Ovary (tissue), 7 donors: ENCODE measurements at regions not wholly inside any gene's neighbourhood (a gene's known extent, or its start where the extent isn't known, plus 50 kb on each side); places are given as distances from the start of the nearest gene placed in this dataset.

Source experiments
- DNase-seq, 5 donors: peaks; one replicate each; pipeline ENCODE4 v3.0.0-alpha.2; 2019 to 2020
- H3K27ac ChIP-seq, 2 donors: fragments of 200-600 bp; one replicate each; pipeline versions ENCODE4 v1.5.1 to v1.8.0; 2019 to 2022
- H3K27me3 ChIP-seq: fragments of 200-600 bp; one replicate; pipeline ENCODE4 v1.8.0; 2022
- H3K36me3 ChIP-seq: fragments of 200-600 bp; sonication (generic); one replicate; pipeline ENCODE4 v1.5.1; 2019
- H3K4me1 ChIP-seq: one replicate; pipeline ENCODE4 v1.8.1; 2013; ENCODE audit warnings: mild to moderate bottlenecking, moderate library complexity; ENCODE audit not compliant: insufficient read depth
- H3K4me3 ChIP-seq: fragments of 200-600 bp; sonication (generic); one replicate; pipeline ENCODE4 v1.5.1; 2017
- H3K9me3 ChIP-seq, 2 donors: fragments of 200-600 bp in 1 of 2; sonication (generic) in 1 of 2; one replicate each; pipeline versions ENCODE4 v1.5.1 to v1.8.1; 2013 to 2019; ENCODE audit warnings: mild to moderate bottlenecking in 1 of 2, moderate library complexity in 1 of 2
- CTCF ChIP-seq, 3 donors: fragments of 450-650 bp in 2 of 3; fragments of 200-600 bp in 1 of 3; IDR thresholded peaks; one replicate each; pipeline versions ENCODE4 v1.5.1 to v1.8.0; 2016 to 2022; ENCODE audit warnings: antibody characterized with exemption in 3 of 3, mild to moderate bottlenecking in 1 of 3
- EP300 ChIP-seq: sonication (generic); formaldehyde crosslinking; IDR thresholded peaks from one replicate; pipeline ENCODE4 v1.6.1; 2017; ENCODE audit warnings: antibody characterized with exemption
- POLR2A ChIP-seq: fragments of 450-650 bp; IDR thresholded peaks from one replicate; pipeline ENCODE4 v1.6.1; 2017; ENCODE audit warnings: antibody characterized with exemption, mild to moderate bottlenecking, moderate library complexity
- WGBS, 3 donors: extraction: QIAGEN DNeasy Blood & Tissue Kit in 1 of 3; methylation state at CpG; one replicate each; pipeline versions ENCODE4 v1.1.5 to v1.1.7; 2013 to 2017; 5-methylcytosine and 5-hydroxymethylcytosine counted together
- intact Hi-C, 4 donors: fragments of 100-400 bp; cut with DNase I; formaldehyde crosslinking; loops; one replicate each; pipeline versions ENCODE4 v1.11.0 to v1.15.1; 2022 to 2023
- donor health status: DM: no; HTN: no; CAD: no; lungs with moderate emphysema.
- donor health status: DM: no; HTN: no; CAD: no.
- donor health status: Bipolar disorder and iron deficiency.
- donor health status: DM: no; HTN: no; CAD: no.
- donor health status: DM: yes; HTN: yes; CAD: no.

GRCh38 chr4:142925161-142925560, 79.1 kb upstream of the INPP4B start:
- Histone ChIP-seq H3K27ac (no peak overlapping the region), H3K36me3 (no peaks in the 10 kb centered on the region), H3K4me1 (peaks cover 5% of the 10 kb centered on the region), H3K27me3 (no peaks in the 10 kb centered on the region), H3K9me3 (no peaks in the 10 kb centered on the region), H3K4me3 (no peak overlapping the region)
- no peak for TF ChIP-seq CTCF (IDR thresholded peaks at IDR 0.05)
- TF ChIP-seq EP300, result no peak
- TF ChIP-seq POLR2A, result no peak
- intact Hi-C loops, result no loop called here
- DNase-seq, result no peak
- WGBS, 3 donors, result 5 to 9% (median 7%) methylated on average over 1 of the region's 1 CpG

- Histone ChIP-seq H3K27me3 (no peaks in the 10 kb centered on the region), H3K4me3 (no peak overlapping the region), H3K36me3 (no peaks in the 10 kb centered on the region), H3K4me1 (peaks cover 5% of the 10 kb centered on the region), H3K9me3 (no peaks in the 10 kb centered on the region), H3K27ac (no peak overlapping the region)
- intact Hi-C loops, result no loop called here
- TF ChIP-seq EP300, result no peak
- no peak for TF ChIP-seq CTCF (IDR thresholded peaks at IDR 0.05)
- no peak for TF ChIP-seq POLR2A
- DNase-seq, result no peak
- WGBS, 3 donors, result 29 to 64% (median 61%) methylated on average over 1 of the region's 1 CpG
Measured at GRCh38 chr4:142927721-142928120, 81.6 kb upstream of the INPP4B start.

GRCh38 chr4:142929526-142929925, 83.4 kb upstream of the INPP4B start:
- TF ChIP-seq POLR2A, result no peak
- no peak for TF ChIP-seq EP300
- TF ChIP-seq CTCF (IDR thresholded peaks at IDR 0.05), result no peak
- no peaks in the 10 kb centered on the region for H3K36me3 ChIP-seq
- H3K27ac ChIP-seq, result no peak overlapping the region
- whole genome bisulfite sequencing, 3 donors, result 49 to 61% (median 49%) methylated on average over 3 of the region's 3 CpGs
- H3K27me3 ChIP-seq, result no peaks in the 10 kb centered on the region
- H3K9me3 ChIP-seq, result no peaks in the 10 kb centered on the region
- intact Hi-C loops, result no loop called here
- no peak for DNase-seq
- H3K4me3 ChIP-seq, result no peak overlapping the region
- H3K4me1 ChIP-seq, result no peaks in the 10 kb centered on the region

- WGBS, 3 donors, result 37 to 66% (median 46%) methylated on average over 5 of the region's 5 CpGs
- Histone ChIP-seq H3K36me3 (no peaks in the 10 kb centered on the region), H3K27ac (no peak overlapping the region), H3K4me3 (no peak overlapping the region), H3K9me3 (no peaks in the 10 kb centered on the region), H3K27me3 (no peaks in the 10 kb centered on the region), H3K4me1 (no peaks in the 10 kb centered on the region)
- no peak for DNase-seq
- intact Hi-C loops, result no loop called here
- no peak for TF ChIP-seq POLR2A
Measured at GRCh38 chr4:142933207-142933606, 87.1 kb upstream of the INPP4B start.

- Histone ChIP-seq H3K4me3 (no peak overlapping the region), H3K9me3 (no peaks in the 10 kb centered on the region), H3K36me3 (no peaks in the 10 kb centered on the region), H3K4me1 (no peaks in the 10 kb centered on the region), H3K27ac (no peak overlapping the region), H3K27me3 (no peaks in the 10 kb centered on the region)
- no peak for DNase-seq
- intact Hi-C loops, result no loop called here
- 83 to 89% (median 89%) methylated on average over 6 of the region's 6 CpGs for WGBS, 3 donors
- TF ChIP-seq POLR2A, result no peak
- TF ChIP-seq CTCF (IDR thresholded peaks at IDR 0.05), result no peak
- TF ChIP-seq EP300, result no peak
Measured at GRCh38 chr4:142940425-142941330, 94.6 kb upstream of the INPP4B start.
